ENCODE measurements at regions not wholly inside any gene's neighbourhood (a gene's known extent, or its start where the extent isn't known, plus 50 kb on each side); places are given as distances from the start of the nearest gene placed in this dataset.
"Not testable (repeated sequence)": the region's sequence is repeated elsewhere in the genome, so short reads cannot be mapped to it uniquely, and the experiment has no call there.

DNA sequence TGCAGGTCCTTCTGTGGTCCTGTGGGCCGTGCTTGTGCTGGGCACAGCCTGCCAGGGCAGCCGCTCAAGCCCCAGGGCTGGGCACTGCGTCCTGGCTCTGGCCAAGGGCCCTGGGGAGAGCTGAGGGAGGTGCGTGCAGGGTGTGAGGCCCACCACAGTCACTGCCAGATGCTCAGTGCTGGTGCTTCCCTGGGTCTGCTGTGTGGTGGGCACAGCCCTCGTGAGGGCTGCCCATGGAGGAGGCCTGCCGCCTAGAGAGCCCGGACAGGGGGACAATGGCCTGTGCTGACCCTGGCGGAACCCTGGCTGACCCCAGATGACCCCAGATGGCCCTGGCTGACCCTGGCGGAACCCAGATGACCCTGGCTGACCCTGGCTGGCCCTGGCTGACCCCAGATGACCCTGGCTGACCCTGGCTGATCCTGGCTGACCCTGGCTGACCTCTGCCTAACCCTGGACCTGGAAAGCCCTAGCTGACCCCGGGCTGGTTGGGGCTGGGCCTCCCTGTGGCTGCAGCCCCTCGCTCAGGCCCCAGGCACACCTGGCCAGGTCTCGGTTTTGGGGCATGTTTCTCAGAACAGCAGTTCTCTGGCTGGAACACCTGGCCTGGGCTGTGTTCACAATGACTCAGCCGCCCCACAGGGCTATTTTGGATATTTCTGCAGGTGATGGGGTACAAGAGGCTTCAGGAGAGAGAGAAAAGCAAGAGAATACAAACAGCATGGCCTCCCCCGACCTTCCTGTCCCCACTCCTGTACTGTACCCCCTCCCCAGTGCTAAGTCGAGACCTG is 55.4 kb downstream of the TMEM121 start:
- H3K4me1 ChIP-seq (ENCODE audit: control insufficient read depth, insufficient read depth, low read length, poor library complexity, severe bottlenecking) = no peaks in the 10 kb centered on the region
- no peak overlapping the region for H3K27ac ChIP-seq (ENCODE audit: insufficient read depth, low read length, poor library complexity, severe bottlenecking)
- DNase-seq = no peak
- no peak overlapping the region for H3K4me3 ChIP-seq (ENCODE audit: insufficient read depth, low read depth, low read length, poor library complexity, severe bottlenecking)
- H3K36me3 ChIP-seq (ENCODE audit: control insufficient read depth, insufficient read depth, low read length) = no peaks in the 10 kb centered on the region
- no peaks in the 10 kb centered on the region for H3K27me3 ChIP-seq (replicated peaks; ENCODE audit: control insufficient read depth, insufficient read depth, low read length, poor library complexity, severe bottlenecking)
- no peaks in the 10 kb centered on the region for H3K9me3 ChIP-seq (ENCODE audit: control insufficient read depth, low read length)

DNA sequence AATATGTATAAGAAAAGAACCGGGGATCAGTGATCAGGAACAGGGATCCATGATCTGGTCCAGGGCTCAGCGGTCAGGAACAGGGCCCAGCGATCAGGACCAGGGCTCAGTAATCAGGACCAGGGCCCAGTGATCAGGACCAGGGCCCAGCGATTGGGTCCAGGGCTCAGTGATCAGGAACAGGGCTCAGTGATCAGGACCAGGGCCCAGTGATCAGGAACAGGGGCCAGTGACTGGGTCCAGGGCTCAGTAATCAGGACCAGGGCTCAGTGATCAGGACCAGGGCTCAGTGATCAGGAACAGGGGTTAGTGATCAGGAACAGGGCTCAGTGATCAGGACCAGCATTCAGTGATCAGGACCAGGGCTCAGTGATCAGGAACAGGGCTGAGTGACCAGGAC is 56.3 kb downstream of the TMEM121 start:
- Histone ChIP-seq H3K27me3 (replicated peaks; ENCODE audit: control insufficient read depth, insufficient read depth, low read length, poor library complexity, severe bottlenecking) (no peaks in the 10 kb centered on the region), H3K27ac (ENCODE audit: insufficient read depth, low read length, poor library complexity, severe bottlenecking) (no peak overlapping the region), H3K36me3 (ENCODE audit: control insufficient read depth, insufficient read depth, low read length) (no peaks in the 10 kb centered on the region), H3K4me3 (ENCODE audit: insufficient read depth, low read depth, low read length, poor library complexity, severe bottlenecking) (no peak overlapping the region), H3K9me3 (ENCODE audit: control insufficient read depth, low read length) (no peaks in the 10 kb centered on the region), H3K4me1 (ENCODE audit: control insufficient read depth, insufficient read depth, low read length, poor library complexity, severe bottlenecking) (no peaks in the 10 kb centered on the region)
- no peak for DNase-seq

DNA sequence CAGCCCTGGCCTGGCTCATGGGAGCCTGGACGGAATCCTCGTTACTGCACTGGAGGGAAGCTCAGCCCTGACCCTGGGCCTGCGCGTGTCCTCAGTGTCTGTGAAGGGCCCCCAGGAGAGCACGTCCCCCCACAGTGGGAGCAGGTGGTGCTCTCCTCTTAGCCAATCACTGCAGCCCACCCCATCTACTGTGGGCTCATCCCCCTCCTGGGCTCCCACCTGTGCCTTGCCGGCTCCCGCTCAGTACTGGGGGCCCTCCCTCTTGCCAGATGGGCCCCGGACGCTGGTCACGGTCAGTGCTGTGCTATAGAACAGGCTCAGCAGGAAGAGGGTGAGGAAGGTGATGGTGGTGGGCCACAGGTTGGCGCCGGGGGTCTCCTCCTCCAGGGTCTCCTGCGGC is 57.5 kb downstream of the TMEM121 start:
- not testable (repeated sequence) for H3K4me1 ChIP-seq (ENCODE audit: control insufficient read depth, insufficient read depth, low read length, poor library complexity, severe bottlenecking); DNase-seq; H3K4me3 ChIP-seq (ENCODE audit: insufficient read depth, low read depth, low read length, poor library complexity, severe bottlenecking); H3K27me3 ChIP-seq (replicated peaks; ENCODE audit: control insufficient read depth, insufficient read depth, low read length, poor library complexity, severe bottlenecking); H3K27ac ChIP-seq (ENCODE audit: insufficient read depth, low read length, poor library complexity, severe bottlenecking); H3K9me3 ChIP-seq (ENCODE audit: control insufficient read depth, low read length); H3K36me3 ChIP-seq (ENCODE audit: control insufficient read depth, insufficient read depth, low read length)

DNA sequence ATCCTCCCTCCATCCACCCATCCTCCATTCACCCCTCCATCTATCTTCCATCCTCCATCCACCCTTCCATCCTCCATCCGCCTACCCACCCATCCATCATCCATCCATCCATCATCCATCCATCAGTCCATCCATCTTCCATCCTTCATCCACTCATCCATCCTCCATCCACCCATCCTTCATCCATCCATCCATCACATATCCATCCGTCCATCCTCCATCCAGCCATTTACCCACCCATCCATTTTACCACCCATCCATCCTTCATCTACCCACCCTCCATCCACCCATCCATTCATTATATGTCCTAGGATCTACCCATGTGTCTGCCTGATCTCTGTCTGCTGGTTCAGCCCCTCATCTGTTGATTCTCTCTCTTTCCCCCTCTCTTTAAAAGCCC is 58.9 kb downstream of the TMEM121 start:
- H3K4me1 ChIP-seq (ENCODE audit: control insufficient read depth, insufficient read depth, low read length, poor library complexity, severe bottlenecking); H3K9me3 ChIP-seq (ENCODE audit: control insufficient read depth, low read length); DNase-seq; H3K27me3 ChIP-seq (replicated peaks; ENCODE audit: control insufficient read depth, insufficient read depth, low read length, poor library complexity, severe bottlenecking); H3K4me3 ChIP-seq (ENCODE audit: insufficient read depth, low read depth, low read length, poor library complexity, severe bottlenecking); H3K27ac ChIP-seq (ENCODE audit: insufficient read depth, low read length, poor library complexity, severe bottlenecking); H3K36me3 ChIP-seq (ENCODE audit: control insufficient read depth, insufficient read depth, low read length): not testable (repeated sequence)

DNA sequence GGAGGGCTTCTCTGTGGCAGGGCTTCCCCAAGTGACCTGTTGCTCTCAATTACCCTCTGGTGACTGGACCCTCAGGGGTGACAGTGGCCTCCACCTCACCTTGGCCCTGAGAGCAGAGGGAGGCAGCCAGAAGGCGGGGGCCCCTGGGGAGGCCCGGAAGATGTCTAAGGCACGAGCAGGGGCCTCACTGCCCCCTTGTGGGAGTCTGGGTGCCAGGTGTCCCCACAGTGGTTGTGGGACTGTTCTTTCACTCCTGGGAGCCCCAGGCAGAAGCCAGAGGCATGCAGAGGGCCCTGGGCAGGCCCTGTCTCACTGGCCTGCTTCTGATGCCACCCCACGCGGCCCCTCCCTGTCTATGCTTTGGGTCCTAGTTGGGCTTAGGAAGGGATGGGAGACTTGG is 59.3 kb downstream of the TMEM121 start:
- not testable (repeated sequence) for H3K27me3 ChIP-seq (replicated peaks; ENCODE audit: control insufficient read depth, insufficient read depth, low read length, poor library complexity, severe bottlenecking); DNase-seq; H3K4me3 ChIP-seq (ENCODE audit: insufficient read depth, low read depth, low read length, poor library complexity, severe bottlenecking); H3K4me1 ChIP-seq (ENCODE audit: control insufficient read depth, insufficient read depth, low read length, poor library complexity, severe bottlenecking); H3K9me3 ChIP-seq (ENCODE audit: control insufficient read depth, low read length); H3K27ac ChIP-seq (ENCODE audit: insufficient read depth, low read length, poor library complexity, severe bottlenecking); H3K36me3 ChIP-seq (ENCODE audit: control insufficient read depth, insufficient read depth, low read length)

DNA sequence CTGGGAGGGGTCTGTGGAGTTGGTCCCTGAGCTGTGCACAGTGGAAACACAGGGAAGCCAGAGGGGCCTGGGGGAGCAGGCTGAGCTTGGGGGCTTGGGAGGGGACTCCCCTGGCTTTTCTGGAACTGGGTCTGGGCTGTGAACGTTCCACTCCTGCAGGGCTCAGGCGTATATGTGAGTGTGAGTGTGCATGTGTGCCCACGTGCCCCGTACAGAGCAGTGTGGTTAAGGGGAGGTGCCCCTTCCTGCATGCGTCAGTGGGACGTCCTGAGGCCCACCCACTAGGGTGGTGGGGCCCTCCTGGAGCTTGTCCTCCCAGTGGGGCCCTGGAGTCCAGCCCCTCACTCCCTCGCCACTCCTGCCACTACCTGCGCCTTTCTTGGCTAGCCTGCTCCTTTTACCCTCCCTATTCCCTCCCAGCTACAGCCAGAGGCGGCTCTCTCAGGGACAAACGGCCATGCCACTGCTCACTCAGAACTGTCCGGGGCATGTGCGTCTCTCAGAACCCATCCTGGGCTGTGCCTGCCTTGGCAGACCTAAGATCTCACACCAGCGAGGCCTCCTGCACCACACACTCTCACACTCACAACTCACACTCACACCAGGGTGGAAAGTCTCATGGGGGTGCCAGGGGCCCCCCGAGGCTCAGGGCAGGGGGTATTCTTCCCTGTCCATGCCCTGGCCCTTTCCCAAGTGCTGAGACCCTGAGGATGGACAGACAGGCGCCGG is 59.9 kb downstream of the TMEM121 start:
- H3K4me3 ChIP-seq (ENCODE audit: insufficient read depth, low read depth, low read length, poor library complexity, severe bottlenecking); H3K27ac ChIP-seq (ENCODE audit: insufficient read depth, low read length, poor library complexity, severe bottlenecking); H3K4me1 ChIP-seq (ENCODE audit: control insufficient read depth, insufficient read depth, low read length, poor library complexity, severe bottlenecking); H3K36me3 ChIP-seq (ENCODE audit: control insufficient read depth, insufficient read depth, low read length); H3K9me3 ChIP-seq (ENCODE audit: control insufficient read depth, low read length); H3K27me3 ChIP-seq (replicated peaks; ENCODE audit: control insufficient read depth, insufficient read depth, low read length, poor library complexity, severe bottlenecking); DNase-seq: not testable (repeated sequence)

DNA sequence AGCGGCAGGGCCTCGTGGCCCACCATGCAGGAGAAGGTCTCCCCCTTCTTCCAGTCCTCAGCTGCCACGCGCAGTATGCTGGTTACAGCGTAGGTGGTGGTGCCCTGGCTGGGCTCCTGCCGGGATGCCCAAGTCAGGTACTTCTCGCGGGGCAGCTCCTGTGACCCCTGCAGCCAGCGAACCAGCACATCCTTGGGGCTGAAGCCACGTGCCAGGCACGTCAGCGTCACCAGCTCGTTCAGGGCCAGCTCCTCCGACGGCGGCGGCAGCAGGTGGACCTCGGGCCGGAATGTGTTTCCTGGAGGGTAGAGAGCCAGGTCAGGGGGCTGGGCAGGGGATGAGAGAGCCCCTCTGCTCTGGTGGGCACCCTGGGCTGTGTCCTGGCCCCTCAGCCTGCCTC is 60.7 kb downstream of the TMEM121 start:
- not testable (repeated sequence) for H3K27me3 ChIP-seq (replicated peaks; ENCODE audit: control insufficient read depth, insufficient read depth, low read length, poor library complexity, severe bottlenecking); DNase-seq; H3K4me3 ChIP-seq (ENCODE audit: insufficient read depth, low read depth, low read length, poor library complexity, severe bottlenecking); H3K36me3 ChIP-seq (ENCODE audit: control insufficient read depth, insufficient read depth, low read length); H3K4me1 ChIP-seq (ENCODE audit: control insufficient read depth, insufficient read depth, low read length, poor library complexity, severe bottlenecking); H3K9me3 ChIP-seq (ENCODE audit: control insufficient read depth, low read length); H3K27ac ChIP-seq (ENCODE audit: insufficient read depth, low read length, poor library complexity, severe bottlenecking)

DNA sequence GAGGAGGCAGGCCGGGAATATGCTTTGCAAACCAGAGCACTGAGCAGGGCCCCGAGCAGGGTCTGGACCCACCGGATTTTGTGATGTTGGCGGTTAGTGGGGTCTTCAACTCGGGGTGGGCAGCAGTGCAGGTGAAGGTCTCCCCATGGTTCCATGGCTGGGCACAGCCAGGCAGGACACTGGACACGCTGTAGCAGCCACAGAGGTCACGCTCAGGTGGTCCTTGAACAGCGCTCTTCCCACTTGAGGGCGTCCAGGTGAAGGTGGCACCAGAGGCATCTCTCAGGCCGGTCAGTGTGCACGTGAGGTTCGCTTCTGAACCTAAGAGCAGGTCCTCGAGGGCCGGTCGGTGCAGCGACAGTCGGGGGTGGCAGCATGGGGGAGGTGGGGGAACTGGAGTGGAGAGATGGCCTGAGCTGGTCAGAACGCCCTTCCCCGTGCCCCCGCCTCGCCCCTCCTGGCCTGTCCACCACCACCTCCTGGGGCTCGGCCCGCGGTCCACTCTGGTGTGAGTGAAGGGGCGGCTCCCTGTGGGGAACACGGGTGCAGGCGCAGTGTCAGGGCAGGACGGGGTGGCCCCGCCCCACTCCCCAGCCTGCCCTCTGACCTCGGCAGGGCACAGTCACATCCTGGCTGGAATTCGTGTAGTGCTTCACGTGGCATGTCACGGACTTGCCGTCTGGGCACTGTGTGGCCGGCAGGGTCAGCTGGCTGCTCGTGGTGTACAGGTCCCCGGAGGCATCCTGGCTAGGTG is 61.3 kb downstream of the TMEM121 start:
- not testable (repeated sequence) for H3K27ac ChIP-seq (ENCODE audit: insufficient read depth, low read length, poor library complexity, severe bottlenecking); DNase-seq; H3K4me1 ChIP-seq (ENCODE audit: control insufficient read depth, insufficient read depth, low read length, poor library complexity, severe bottlenecking); H3K36me3 ChIP-seq (ENCODE audit: control insufficient read depth, insufficient read depth, low read length); H3K4me3 ChIP-seq (ENCODE audit: insufficient read depth, low read depth, low read length, poor library complexity, severe bottlenecking); H3K9me3 ChIP-seq (ENCODE audit: control insufficient read depth, low read length); H3K27me3 ChIP-seq (replicated peaks; ENCODE audit: control insufficient read depth, insufficient read depth, low read length, poor library complexity, severe bottlenecking)

DNA sequence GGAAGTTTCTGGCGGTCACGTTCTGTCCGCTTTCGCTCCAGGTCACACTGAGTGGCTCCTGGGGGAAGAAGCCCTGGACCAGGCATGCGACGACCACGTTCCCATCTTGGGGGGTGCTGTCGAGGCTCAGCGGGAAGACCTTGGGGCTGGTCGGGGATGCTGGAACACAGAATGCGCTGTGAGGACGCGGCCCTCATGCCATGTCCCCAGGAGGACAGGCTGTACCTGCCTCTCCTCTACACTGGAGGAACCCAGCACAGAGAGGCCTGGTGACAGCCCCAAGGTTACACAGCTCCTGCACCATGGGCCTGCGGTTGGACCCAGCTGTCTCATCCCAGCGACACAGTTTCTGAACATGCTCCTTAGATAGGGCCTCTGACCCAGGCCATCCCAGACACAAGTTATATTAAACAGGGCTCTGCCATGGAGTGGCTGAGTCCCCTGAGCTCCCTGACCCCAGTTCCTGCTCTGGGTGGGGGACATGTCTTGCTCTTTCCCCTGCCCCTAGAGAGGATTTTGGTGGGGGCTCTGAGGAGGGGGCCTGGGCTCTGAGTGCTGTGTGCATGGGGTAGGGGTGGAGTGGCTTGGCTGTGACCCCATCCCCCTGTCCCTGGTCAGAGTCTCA is 62.0 kb downstream of the TMEM121 start:
- no peak for DNase-seq
- no peak overlapping the region for H3K27ac ChIP-seq (ENCODE audit: insufficient read depth, low read length, poor library complexity, severe bottlenecking)
- H3K27me3 ChIP-seq (replicated peaks; ENCODE audit: control insufficient read depth, insufficient read depth, low read length, poor library complexity, severe bottlenecking) = no peaks in the 10 kb centered on the region
- H3K4me1 ChIP-seq (ENCODE audit: control insufficient read depth, insufficient read depth, low read length, poor library complexity, severe bottlenecking) = no peaks in the 10 kb centered on the region
- no peaks in the 10 kb centered on the region for H3K36me3 ChIP-seq (ENCODE audit: control insufficient read depth, insufficient read depth, low read length)
- no peak overlapping the region for H3K4me3 ChIP-seq (ENCODE audit: insufficient read depth, low read depth, low read length, poor library complexity, severe bottlenecking)
- H3K9me3 ChIP-seq (ENCODE audit: control insufficient read depth, low read length) = no peaks in the 10 kb centered on the region

All from effector memory CD4-positive, alpha-beta T cell (primary cell).